ENCODE measurements at regions not wholly inside any gene's neighbourhood (a gene's known extent, or its start where the extent isn't known, plus 50 kb on each side); places are given as distances from the start of the nearest gene placed in this dataset.

DNA sequence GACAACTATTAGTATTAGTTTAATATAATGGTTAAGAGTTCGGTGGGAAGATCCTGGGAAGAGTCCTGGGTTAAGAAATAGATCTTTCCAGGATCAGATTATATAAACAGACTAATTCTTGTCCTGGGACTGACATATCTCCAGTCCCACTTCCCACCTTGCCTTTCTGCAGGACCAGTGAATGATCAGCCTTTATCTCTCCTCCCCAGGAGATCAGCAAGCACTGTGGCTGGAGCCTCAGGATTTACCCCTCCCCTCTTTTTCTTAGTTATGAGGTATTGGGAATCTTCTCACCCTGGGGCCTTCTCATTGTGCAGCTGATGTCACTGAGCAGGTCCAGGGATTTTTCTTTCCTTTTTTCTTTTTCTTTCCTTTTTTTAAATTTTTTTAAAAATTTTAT is 135.7 kb upstream of the UMPS start:
- TF ChIP-seq EZH2phosphoT487 (IDR thresholded peaks at IDR 0.05; ENCODE audit: borderline replicate concordance, low read length), result no peak
- TF ChIP-seq, protein P1, sequence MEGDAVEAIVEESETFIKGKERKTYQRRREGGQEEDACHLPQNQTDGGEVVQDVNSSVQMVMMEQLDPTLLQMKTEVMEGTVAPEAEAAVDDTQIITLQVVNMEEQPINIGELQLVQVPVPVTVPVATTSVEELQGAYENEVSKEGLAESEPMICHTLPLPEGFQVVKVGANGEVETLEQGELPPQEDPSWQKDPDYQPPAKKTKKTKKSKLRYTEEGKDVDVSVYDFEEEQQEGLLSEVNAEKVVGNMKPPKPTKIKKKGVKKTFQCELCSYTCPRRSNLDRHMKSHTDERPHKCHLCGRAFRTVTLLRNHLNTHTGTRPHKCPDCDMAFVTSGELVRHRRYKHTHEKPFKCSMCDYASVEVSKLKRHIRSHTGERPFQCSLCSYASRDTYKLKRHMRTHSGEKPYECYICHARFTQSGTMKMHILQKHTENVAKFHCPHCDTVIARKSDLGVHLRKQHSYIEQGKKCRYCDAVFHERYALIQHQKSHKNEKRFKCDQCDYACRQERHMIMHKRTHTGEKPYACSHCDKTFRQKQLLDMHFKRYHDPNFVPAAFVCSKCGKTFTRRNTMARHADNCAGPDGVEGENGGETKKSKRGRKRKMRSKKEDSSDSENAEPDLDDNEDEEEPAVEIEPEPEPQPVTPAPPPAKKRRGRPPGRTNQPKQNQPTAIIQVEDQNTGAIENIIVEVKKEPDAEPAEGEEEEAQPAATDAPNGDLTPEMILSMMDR (IDR thresholded peaks at IDR 0.05; ENCODE audit: low read depth, low read length, poor library complexity, severe bottlenecking), result no peak

DNA sequence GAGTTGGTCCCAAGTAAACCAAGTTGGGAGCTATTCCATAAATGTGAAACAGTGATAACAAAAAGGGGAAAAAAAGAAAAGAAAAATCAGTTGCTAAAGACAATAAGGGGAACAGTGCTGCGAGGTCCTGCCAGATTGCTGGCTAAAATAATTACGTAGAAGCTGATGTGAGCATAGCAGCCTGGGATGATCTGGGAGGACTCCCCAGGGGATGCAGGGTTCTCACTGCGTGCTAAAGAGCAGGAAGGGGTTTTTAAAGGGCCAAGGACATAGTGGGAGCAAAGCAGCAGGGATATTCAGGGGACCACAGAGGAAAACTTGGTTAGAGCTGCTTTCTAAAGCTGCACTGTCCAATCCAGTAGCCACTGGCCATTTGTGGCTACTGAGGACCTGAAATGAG is 133.0 kb upstream of the UMPS start:
- no peaks in the 10 kb centered on the region for H3K36me3 ChIP-seq (ENCODE audit: control insufficient read depth, low read length)
- H3K4me3 ChIP-seq (ENCODE audit: low read length), result no peak overlapping the region
- no peaks in the 10 kb centered on the region for H4K20me1 ChIP-seq (ENCODE audit: control insufficient read depth, insufficient read depth, low read depth, low read length)
- no peaks in the 10 kb centered on the region for H3K4me1 ChIP-seq (ENCODE audit: control insufficient read depth, low read length)
- no peak overlapping the region for H3K4me2 ChIP-seq (ENCODE audit: low read length)
- H3F3A ChIP-seq (ENCODE audit: control insufficient read depth, insufficient read depth), result no peaks in the 10 kb centered on the region
- no peak overlapping the region for H3K27ac ChIP-seq (ENCODE audit: low read depth, low read length)
- peaks cover 10% of the 10 kb centered on the region for H3K27me3 ChIP-seq (ENCODE audit: control insufficient read depth, low read length)
- no peaks in the 10 kb centered on the region for H3K9me3 ChIP-seq (ENCODE audit: control insufficient read depth, insufficient read depth, low read length)
- TF ChIP-seq, protein P1 (IDR thresholded peaks at IDR 0.05; ENCODE audit: low read depth, low read length, poor library complexity, severe bottlenecking), result no peak
- TF ChIP-seq EZH2phosphoT487 (IDR thresholded peaks at IDR 0.05; ENCODE audit: borderline replicate concordance, low read length), result no peak
- no peaks in the 10 kb centered on the region for H3K9me2 ChIP-seq (replicated peaks; ENCODE audit: control insufficient read depth, low read length)
- H3K79me2 ChIP-seq (ENCODE audit: control insufficient read depth, low read length), result no peaks in the 10 kb centered on the region

More for the DNA sequence above, 135.7 kb upstream of the UMPS start:
- H3K4me2 ChIP-seq (ENCODE audit: low read length), result no peak overlapping the region
- no peaks in the 10 kb centered on the region for H3K4me1 ChIP-seq (ENCODE audit: control insufficient read depth, low read length)
- no peaks in the 10 kb centered on the region for H3K9me3 ChIP-seq (ENCODE audit: control insufficient read depth, insufficient read depth, low read length)
- no peak overlapping the region for H3K27ac ChIP-seq (ENCODE audit: low read depth, low read length)
- H3K9me2 ChIP-seq (replicated peaks; ENCODE audit: control insufficient read depth, low read length), result no peaks in the 10 kb centered on the region
- no peaks in the 10 kb centered on the region for H3K36me3 ChIP-seq (ENCODE audit: control insufficient read depth, low read length)
- no peak overlapping the region for H3K4me3 ChIP-seq (ENCODE audit: low read length)
- H3K27me3 ChIP-seq (ENCODE audit: control insufficient read depth, low read length), result peaks cover 8% of the 10 kb centered on the region
- H3K79me2 ChIP-seq (ENCODE audit: control insufficient read depth, low read length), result no peaks in the 10 kb centered on the region
- H4K20me1 ChIP-seq (ENCODE audit: control insufficient read depth, insufficient read depth, low read depth, low read length), result no peaks in the 10 kb centered on the region
- no peaks in the 10 kb centered on the region for H3F3A ChIP-seq (ENCODE audit: control insufficient read depth, insufficient read depth)

DNA sequence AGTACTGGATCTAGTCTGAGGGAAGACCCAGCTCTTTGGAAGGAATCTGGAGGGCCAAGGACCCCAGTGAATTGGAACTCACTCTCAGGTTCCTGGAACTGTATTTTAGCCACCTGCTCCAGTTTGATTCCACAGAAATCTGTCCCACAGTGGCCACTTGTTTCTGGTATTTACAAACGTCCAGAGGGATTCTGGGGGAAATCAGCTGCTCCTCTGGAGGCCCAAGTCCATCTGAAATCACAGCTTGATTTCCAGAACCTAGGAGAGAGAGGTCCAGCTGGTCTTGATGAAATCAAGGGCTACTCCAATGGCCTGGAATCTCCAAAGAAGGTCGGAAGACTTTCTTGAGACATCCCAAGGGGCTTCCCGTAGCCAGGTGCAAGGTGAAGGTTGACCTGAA is 132.3 kb upstream of the UMPS start:
- Histone ChIP-seq H3K27ac (ENCODE audit: low read depth, low read length) (no peak overlapping the region), H3K4me3 (ENCODE audit: low read length) (no peak overlapping the region), H4K20me1 (ENCODE audit: control insufficient read depth, insufficient read depth, low read depth, low read length) (no peaks in the 10 kb centered on the region), H3K36me3 (ENCODE audit: control insufficient read depth, low read length) (no peaks in the 10 kb centered on the region), H3K4me1 (ENCODE audit: control insufficient read depth, low read length) (no peaks in the 10 kb centered on the region), H3K9me3 (ENCODE audit: control insufficient read depth, insufficient read depth, low read length) (no peaks in the 10 kb centered on the region), H3K4me2 (ENCODE audit: low read length) (no peak overlapping the region), H3K79me2 (ENCODE audit: control insufficient read depth, low read length) (no peaks in the 10 kb centered on the region), H3K27me3 (ENCODE audit: control insufficient read depth, low read length) (peaks cover 8% of the 10 kb centered on the region), H3F3A (ENCODE audit: control insufficient read depth, insufficient read depth) (no peaks in the 10 kb centered on the region), H3K9me2 (replicated peaks; ENCODE audit: control insufficient read depth, low read length) (no peaks in the 10 kb centered on the region)
- TF ChIP-seq, protein P1 (IDR thresholded peaks at IDR 0.05; ENCODE audit: low read depth, low read length, poor library complexity, severe bottlenecking), result no peak
- TF ChIP-seq EZH2phosphoT487 (IDR thresholded peaks at IDR 0.05; ENCODE audit: borderline replicate concordance, low read length), result no peak

Measured in DOHH2 (cell line).